SK-N-SH treated with all-trans-retinoic acid at 6 μM for 48 hours (cell line): ENCODE measurements at regions not wholly inside any gene's neighbourhood (a gene's known extent, or its start where the extent isn't known, plus 50 kb on each side); places are given as distances from the start of the nearest gene placed in this dataset.

ENCODE experiments used
- ATAC-seq: fragments of 200-7000 bp; cut with Tn5 transposase; 3 replicates; pipeline ENCODE4 v1.9.1; 2020; ENCODE audit warnings: mild to moderate bottlenecking, moderate library complexity
- ARNTL ChIP-seq: fragments of 450-650 bp; formaldehyde crosslinking; IDR thresholded peaks from 2 replicates; pipeline ENCODE4 v1.5.0; 2020; ENCODE audit warnings: low read depth, mild to moderate bottlenecking, moderate library complexity, borderline replicate concordance
- BACH2 ChIP-seq: fragments of 250-450 bp; sonication (Bioruptor Pico); IDR thresholded peaks from 2 replicates; pipeline ENCODE4 v1.9.0; 2021; ENCODE audit warnings: mild to moderate bottlenecking, borderline replicate concordance
- CSDC2 ChIP-seq: fragments of 250-450 bp; sonication (Bioruptor Pico); IDR thresholded peaks from 2 replicates; pipeline ENCODE4 v1.5.0; 2020; ENCODE audit warnings: mild to moderate bottlenecking, moderate library complexity
- CSRNP3 ChIP-seq: fragments of 250-450 bp; sonication (Bioruptor Pico); IDR thresholded peaks from 2 replicates; pipeline ENCODE4 v1.5.1; 2021; ENCODE audit warnings: mild to moderate bottlenecking, moderate library complexity
- ESRRG ChIP-seq: fragments of 250-450 bp; sonication (Bioruptor Pico); IDR thresholded peaks from 2 replicates; pipeline ENCODE4 v1.6.1; 2021; ENCODE audit warnings: mild to moderate bottlenecking
- ISL1 ChIP-seq: fragments of 250-450 bp; sonication (Bioruptor Pico); IDR thresholded peaks from 2 replicates; pipeline ENCODE4 v2.1.2; 2022; ENCODE audit warnings: mild to moderate bottlenecking, moderate library complexity
- OSR1 ChIP-seq: fragments of 250-450 bp; sonication (Bioruptor Pico); IDR thresholded peaks from 2 replicates; pipeline ENCODE4 v1.8.0; 2022; ENCODE audit warnings: moderate library complexity, mild to moderate bottlenecking, inconsistent platforms
- POU6F1 ChIP-seq: fragments of 250-450 bp; sonication (Bioruptor Pico); IDR thresholded peaks from 2 replicates; pipeline ENCODE4 v1.8.0; 2021; ENCODE audit warnings: low read depth, mild to moderate bottlenecking, moderate library complexity, borderline replicate concordance
- PPARA ChIP-seq: fragments of 250-450 bp; sonication (Bioruptor Pico); IDR thresholded peaks from 2 replicates; pipeline ENCODE4 v1.5.0; 2020; ENCODE audit warnings: mild to moderate bottlenecking, borderline replicate concordance
- RARB ChIP-seq: fragments of 250-450 bp; sonication (Bioruptor Pico); IDR thresholded peaks from 2 replicates; pipeline ENCODE4 v1.8.0; 2021; ENCODE audit warnings: mild to moderate bottlenecking, moderate library complexity
- SNAI2 ChIP-seq: fragments of 250-450 bp; sonication (Bioruptor Pico); IDR thresholded peaks from 2 replicates; pipeline ENCODE4 v1.5.0; 2020; ENCODE audit warnings: mild to moderate bottlenecking, moderate library complexity
- TCF4 ChIP-seq: fragments of 250-450 bp; sonication (Bioruptor Pico); IDR thresholded peaks from 2 replicates; pipeline ENCODE4 v1.8.0; 2021; ENCODE audit warnings: mild to moderate bottlenecking, moderate library complexity, borderline replicate concordance
- TOX ChIP-seq: fragments of 250-450 bp; sonication (Bioruptor Pico); IDR thresholded peaks from 2 replicates; pipeline ENCODE4 v1.8.0; 2021; ENCODE audit warnings: mild to moderate bottlenecking, moderate library complexity, borderline replicate concordance
- TSHZ2 ChIP-seq: fragments of 250-450 bp; sonication (Bioruptor Pico); IDR thresholded peaks from 2 replicates; pipeline ENCODE4 v1.5.0; 2020; ENCODE audit warnings: mild to moderate bottlenecking, moderate library complexity
- ZFP3 ChIP-seq: fragments of 250-450 bp; sonication (Bioruptor Pico); IDR thresholded peaks from 2 replicates; pipeline ENCODE4 v1.5.0; 2020; ENCODE audit warnings: mild to moderate bottlenecking, moderate library complexity
- ZNF565 ChIP-seq: fragments of 450-650 bp; formaldehyde crosslinking; conservative IDR thresholded peaks from 2 replicates; pipeline ENCODE4 v1.5.0; 2020; ENCODE audit warnings: low read depth, mild to moderate bottlenecking, moderate library complexity
- ZNF70 ChIP-seq: fragments of 450-650 bp; formaldehyde crosslinking; IDR thresholded peaks from 2 replicates; pipeline ENCODE4 v1.5.0; 2020; ENCODE audit warnings: mild to moderate bottlenecking, moderate library complexity
- TF ChIP-seq, protein P1 (sequence below): fragments of 250-450 bp; sonication (Bioruptor Pico); IDR thresholded peaks from 2 replicates; pipeline ENCODE4 v1.8.0; 2020; ENCODE audit warnings: mild to moderate bottlenecking, moderate library complexity, borderline replicate concordance
- TF ChIP-seq, protein P2 (sequence below): fragments of 250-450 bp; sonication (Bioruptor Pico); IDR thresholded peaks from 2 replicates; pipeline ENCODE4 v1.5.1; 2020; ENCODE audit warnings: low read depth, mild to moderate bottlenecking, moderate library complexity

DNA sequence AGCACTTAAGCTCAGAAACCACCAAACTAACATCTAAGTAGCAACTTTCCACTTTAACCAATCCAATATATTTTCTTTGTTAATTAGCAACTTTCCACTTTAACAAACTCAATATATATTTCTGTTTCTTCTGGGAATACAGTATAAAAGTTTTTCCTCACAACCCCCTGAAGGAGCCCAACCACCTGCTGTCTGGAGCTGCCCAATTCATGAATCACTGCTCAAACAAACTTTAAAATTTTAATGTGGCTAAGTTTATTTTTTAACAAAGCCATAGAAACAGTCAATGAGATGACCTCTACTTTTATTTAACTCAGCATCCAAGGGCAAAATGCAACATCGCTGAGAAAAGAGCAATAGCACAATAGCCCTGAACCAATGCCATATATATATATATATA lies 500.1 kb downstream of the EPM2A start:
- no peak for ATAC-seq

GRCh38 chr6:145238787-145239186 lies 496.5 kb downstream of the EPM2A start:
- no peak for ATAC-seq
- no peak for TF ChIP-seq ISL1 (CRISPR knock-in tag)
- no peak for TF ChIP-seq ARNTL (CRISPR knock-in tag)
- no peak for TF ChIP-seq OSR1 (CRISPR knock-in tag)
- TF ChIP-seq TCF4 (CRISPR knock-in tag), result no peak
- TF ChIP-seq SNAI2 (CRISPR knock-in tag), result no peak
- TF ChIP-seq, protein P1, sequence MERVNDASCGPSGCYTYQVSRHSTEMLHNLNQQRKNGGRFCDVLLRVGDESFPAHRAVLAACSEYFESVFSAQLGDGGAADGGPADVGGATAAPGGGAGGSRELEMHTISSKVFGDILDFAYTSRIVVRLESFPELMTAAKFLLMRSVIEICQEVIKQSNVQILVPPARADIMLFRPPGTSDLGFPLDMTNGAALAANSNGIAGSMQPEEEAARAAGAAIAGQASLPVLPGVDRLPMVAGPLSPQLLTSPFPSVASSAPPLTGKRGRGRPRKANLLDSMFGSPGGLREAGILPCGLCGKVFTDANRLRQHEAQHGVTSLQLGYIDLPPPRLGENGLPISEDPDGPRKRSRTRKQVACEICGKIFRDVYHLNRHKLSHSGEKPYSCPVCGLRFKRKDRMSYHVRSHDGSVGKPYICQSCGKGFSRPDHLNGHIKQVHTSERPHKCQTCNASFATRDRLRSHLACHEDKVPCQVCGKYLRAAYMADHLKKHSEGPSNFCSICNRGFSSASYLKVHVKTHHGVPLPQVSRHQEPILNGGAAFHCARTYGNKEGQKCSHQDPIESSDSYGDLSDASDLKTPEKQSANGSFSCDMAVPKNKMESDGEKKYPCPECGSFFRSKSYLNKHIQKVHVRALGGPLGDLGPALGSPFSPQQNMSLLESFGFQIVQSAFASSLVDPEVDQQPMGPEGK, result no peak
- no peak for TF ChIP-seq TSHZ2 (CRISPR knock-in tag)
- TF ChIP-seq ZFP3, result no peak
- TF ChIP-seq, all 23 proteins: peak for 0

More for the DNA sequence above, 500.1 kb downstream of the EPM2A start:
- TF ChIP-seq TSHZ2 (CRISPR knock-in tag), result no peak
- TF ChIP-seq ESRRG (CRISPR knock-in tag), result no peak
- no peak for TF ChIP-seq OSR1 (CRISPR knock-in tag)
- no peak for TF ChIP-seq PPARA
- TF ChIP-seq CSRNP3 (CRISPR knock-in tag), result no peak
- TF ChIP-seq BACH2 (CRISPR knock-in tag), result no peak
- TF ChIP-seq RARB, result no peak
- TF ChIP-seq ZNF565 (CRISPR knock-in tag), result no peak
- TF ChIP-seq TOX (CRISPR knock-in tag), result no peak
- TF ChIP-seq ZNF70 (CRISPR knock-in tag), result no peak
- TF ChIP-seq SNAI2 (CRISPR knock-in tag), result no peak
- no peak for TF ChIP-seq POU6F1 (CRISPR knock-in tag)
- no peak for TF ChIP-seq ARNTL (CRISPR knock-in tag)

DNA sequence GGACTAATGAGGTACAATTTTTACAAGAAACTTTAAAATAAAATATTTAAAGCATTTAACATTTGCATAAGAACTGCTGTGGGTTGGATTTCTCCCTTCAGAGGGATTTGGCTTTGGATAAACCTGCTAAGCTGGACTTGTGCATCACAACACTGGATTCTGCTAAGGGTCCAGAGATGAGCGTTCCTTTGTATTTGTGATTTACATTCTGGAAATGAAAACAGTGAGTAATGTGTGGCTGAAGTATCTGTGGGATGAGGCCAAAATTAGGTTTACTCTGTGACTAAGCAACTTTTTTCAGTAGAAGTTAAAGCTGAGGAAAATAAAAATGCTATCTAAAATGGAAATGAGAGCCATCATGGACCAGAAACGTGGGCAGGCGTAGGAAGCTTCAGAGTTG lies 494.3 kb downstream of the EPM2A start:
- no peak for ATAC-seq
- TF ChIP-seq CSDC2 (CRISPR knock-in tag) (no peak), SNAI2 (CRISPR knock-in tag) (no peak), ZNF70 (CRISPR knock-in tag) (no peak), ISL1 (CRISPR knock-in tag) (no peak), ZFP3 (no peak)
- TF ChIP-seq, protein P2, sequence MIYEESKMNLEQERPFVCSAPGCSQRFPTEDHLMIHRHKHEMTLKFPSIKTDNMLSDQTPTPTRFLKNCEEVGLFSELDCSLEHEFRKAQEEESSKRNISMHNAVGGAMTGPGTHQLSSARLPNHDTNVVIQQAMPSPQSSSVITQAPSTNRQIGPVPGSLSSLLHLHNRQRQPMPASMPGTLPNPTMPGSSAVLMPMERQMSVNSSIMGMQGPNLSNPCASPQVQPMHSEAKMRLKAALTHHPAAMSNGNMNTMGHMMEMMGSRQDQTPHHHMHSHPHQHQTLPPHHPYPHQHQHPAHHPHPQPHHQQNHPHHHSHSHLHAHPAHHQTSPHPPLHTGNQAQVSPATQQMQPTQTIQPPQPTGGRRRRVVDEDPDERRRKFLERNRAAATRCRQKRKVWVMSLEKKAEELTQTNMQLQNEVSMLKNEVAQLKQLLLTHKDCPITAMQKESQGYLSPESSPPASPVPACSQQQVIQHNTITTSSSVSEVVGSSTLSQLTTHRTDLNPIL (CRISPR knock-in tag), result no peak
